Right lobe of liver (tissue), 6 donors: ENCODE measurements at regions not wholly inside any gene's neighbourhood (a gene's known extent, or its start where the extent isn't known, plus 50 kb on each side); places are given as distances from the start of the nearest gene placed in this dataset.

ENCODE experiments used
- ATAC-seq, 4 donors: fragments of 200-7000 bp; cut with Tn5 transposase; one replicate each; pipeline ENCODE4 v1.9.1; 2020; ENCODE audit warnings: mild to moderate bottlenecking in 4 of 4, moderate library complexity in 4 of 4
- DNase-seq, 3 donors: peaks; one replicate each; pipeline ENCODE4 v3.0.0-alpha.2; 2020
- H3K27ac ChIP-seq, 3 donors: fragments of 200-600 bp; one replicate each; pipeline ENCODE4 v1.8.0; 2022
- H3K27me3 ChIP-seq, 2 donors: fragments of 200-600 bp; one replicate each; pipeline ENCODE4 v1.8.0; 2022
- H3K36me3 ChIP-seq, 4 donors: fragments of 200-600 bp; sonication (generic) in 1 of 4; one replicate each; pipeline versions ENCODE4 v1.5.1 to v1.8.0; 2017 to 2022; ENCODE audit warnings: control low read depth in 1 of 4
- H3K4me1 ChIP-seq, 4 donors: fragments of 200-600 bp; sonication (generic) in 1 of 4; one replicate each; pipeline versions ENCODE4 v1.5.1 to v1.8.0; 2017 to 2022; ENCODE audit warnings: control low read depth in 1 of 4
- H3K4me3 ChIP-seq, 3 donors: fragments of 200-600 bp; one replicate each; pipeline ENCODE4 v1.8.0; 2022
- H3K9me3 ChIP-seq, 4 donors: fragments of 200-600 bp; sonication (generic) in 1 of 4; one replicate each; pipeline versions ENCODE4 v1.5.1 to v1.8.0; 2017 to 2022; ENCODE audit warnings: control low read depth in 1 of 4
- POLR2A ChIP-seq: fragments of 450-650 bp; IDR thresholded peaks from one replicate; pipeline ENCODE4 v1.6.1; 2017; ENCODE audit warnings: antibody characterized with exemption, mild to moderate bottlenecking
- WGBS: methylation state at CpG from one replicate; pipeline ENCODE4 v1.1.6; 2018; ENCODE audit warnings: low coverage, low lambda C conversion rate; ENCODE audit not compliant: insufficient coverage; ENCODE audit errors: missing lambda C conversion rate; 5-methylcytosine and 5-hydroxymethylcytosine counted together
- intact Hi-C, 2 donors: fragments of 100-400 bp; cut with DNase I; formaldehyde crosslinking; loops; one replicate each; pipeline versions ENCODE4 v1.11.2 to v1.14.1; 2022
- TF ChIP-seq, protein P1 (sequence below), 4 donors: fragments of 200-600 bp in 3 of 4; fragments of 450-650 bp in 1 of 4; IDR thresholded peaks; one replicate each; pipeline versions ENCODE4 v1.5.1 to v1.8.0; 2016 to 2022; ENCODE audit warnings: antibody characterized with exemption in 4 of 4, mild to moderate bottlenecking in 2 of 4
- donor health status: DM: no; HTN: yes; CAD: no.
- donor health status: DM: no; HTN: no; CAD: no.
- donor health status: DM: no; HTN: no; CAD: no.
- donor health status: DM: no; HTN: yes; CAD: no.
- donor health status: DM: no; HTN: yes; CAD: no.

DNA sequence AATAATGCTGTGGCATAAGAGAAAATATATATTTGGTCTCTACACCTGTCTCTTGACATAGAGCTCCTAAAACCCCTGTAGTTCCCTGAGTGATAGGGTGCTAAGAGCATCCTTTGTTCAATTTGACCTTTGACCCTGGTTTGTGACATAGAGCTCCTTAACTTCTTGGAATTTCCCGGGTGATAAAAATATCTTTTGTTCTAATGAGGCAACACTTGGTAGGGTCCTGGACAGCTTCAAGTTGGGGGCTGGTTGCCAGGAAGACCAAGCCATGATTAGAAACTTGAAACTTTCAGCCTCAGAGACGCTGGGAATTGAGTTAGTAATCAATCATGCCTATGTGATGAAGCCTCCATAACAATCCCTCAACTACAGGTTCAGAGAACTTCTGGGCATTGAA lies 105.4 kb downstream of the CASP12 start:
- ATAC-seq = no peak
- H3K27ac ChIP-seq = no peak overlapping the region
- H3K4me3 ChIP-seq = no peak overlapping the region
- no peaks in the 10 kb centered on the region for H3K27me3 ChIP-seq
- DNase-seq = no peak
- no peaks in the 10 kb centered on the region for H3K4me1 ChIP-seq
- intact Hi-C loops = no loop called here
- H3K9me3 ChIP-seq = no peaks in the 10 kb centered on the region
- no peak for TF ChIP-seq POLR2A
- TF ChIP-seq, protein P1, sequence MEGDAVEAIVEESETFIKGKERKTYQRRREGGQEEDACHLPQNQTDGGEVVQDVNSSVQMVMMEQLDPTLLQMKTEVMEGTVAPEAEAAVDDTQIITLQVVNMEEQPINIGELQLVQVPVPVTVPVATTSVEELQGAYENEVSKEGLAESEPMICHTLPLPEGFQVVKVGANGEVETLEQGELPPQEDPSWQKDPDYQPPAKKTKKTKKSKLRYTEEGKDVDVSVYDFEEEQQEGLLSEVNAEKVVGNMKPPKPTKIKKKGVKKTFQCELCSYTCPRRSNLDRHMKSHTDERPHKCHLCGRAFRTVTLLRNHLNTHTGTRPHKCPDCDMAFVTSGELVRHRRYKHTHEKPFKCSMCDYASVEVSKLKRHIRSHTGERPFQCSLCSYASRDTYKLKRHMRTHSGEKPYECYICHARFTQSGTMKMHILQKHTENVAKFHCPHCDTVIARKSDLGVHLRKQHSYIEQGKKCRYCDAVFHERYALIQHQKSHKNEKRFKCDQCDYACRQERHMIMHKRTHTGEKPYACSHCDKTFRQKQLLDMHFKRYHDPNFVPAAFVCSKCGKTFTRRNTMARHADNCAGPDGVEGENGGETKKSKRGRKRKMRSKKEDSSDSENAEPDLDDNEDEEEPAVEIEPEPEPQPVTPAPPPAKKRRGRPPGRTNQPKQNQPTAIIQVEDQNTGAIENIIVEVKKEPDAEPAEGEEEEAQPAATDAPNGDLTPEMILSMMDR (IDR thresholded peaks at IDR 0.05) = no peak
- H3K36me3 ChIP-seq = no peaks in the 10 kb centered on the region
- 39% methylated on average over 2 of the region's 2 CpGs for WGBS

- Histone ChIP-seq H3K27me3 (no peaks in the 10 kb centered on the region), H3K27ac (no peak overlapping the region), H3K36me3 (no peaks in the 10 kb centered on the region), H3K4me3 (no peak overlapping the region), H3K9me3 (no peaks in the 10 kb centered on the region), H3K4me1 (no peaks in the 10 kb centered on the region)
- WGBS = 65% methylated on average over 2 of the region's 2 CpGs
- DNase-seq (no peak), ATAC-seq (no peak)
- intact Hi-C loops = no loop called here
- no peak for TF ChIP-seq POLR2A
- TF ChIP-seq, protein P1 (IDR thresholded peaks at IDR 0.05) = no peak
Observed at GRCh38 chr11:104791896-104792295, 106.4 kb downstream of the CASP12 start.

GRCh38 chr11:104784684-104785460 lies 113.4 kb downstream of the CASP12 start:
- 51% methylated on average over 4 of the region's 4 CpGs for WGBS
- DNase-seq (no peak), ATAC-seq (no peak)
- intact Hi-C loops = no loop called here
- Histone ChIP-seq H3K4me1 (no peaks in the 10 kb centered on the region), H3K27me3 (no peaks in the 10 kb centered on the region), H3K36me3 (no peaks in the 10 kb centered on the region), H3K9me3 (no peaks in the 10 kb centered on the region), H3K27ac (no peak overlapping the region), H3K4me3 (no peak overlapping the region)
- no peak for TF ChIP-seq POLR2A
- TF ChIP-seq, protein P1 (IDR thresholded peaks at IDR 0.05) = no peak

DNA sequence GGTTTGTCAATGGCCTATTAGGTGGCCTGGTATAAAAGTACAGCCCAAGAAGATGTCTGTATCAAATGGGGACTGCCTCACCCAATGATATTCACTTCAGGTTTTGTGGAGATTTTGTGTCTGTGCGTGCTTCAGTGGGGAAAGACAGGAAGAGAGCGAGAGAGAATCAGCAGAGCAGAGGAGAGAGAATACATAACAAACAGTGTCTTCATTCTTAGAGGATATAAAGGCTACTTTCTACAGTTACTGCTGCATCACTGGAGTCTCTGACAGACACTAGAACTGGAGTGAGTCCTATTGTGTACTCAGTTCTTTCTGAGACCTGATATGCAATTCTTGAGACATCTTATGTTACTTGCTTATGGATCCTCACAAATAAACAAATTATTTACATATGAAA lies 115.0 kb downstream of the CASP12 start:
- H3K4me1 ChIP-seq = no peaks in the 10 kb centered on the region
- no peaks in the 10 kb centered on the region for H3K36me3 ChIP-seq
- H3K27ac ChIP-seq = no peak overlapping the region
- H3K9me3 ChIP-seq = no peaks in the 10 kb centered on the region
- no peak for TF ChIP-seq POLR2A
- no peak for DNase-seq
- intact Hi-C loops = no loop called here
- H3K27me3 ChIP-seq = no peaks in the 10 kb centered on the region
- WGBS = 49% methylated on average over 2 of the region's 2 CpGs
- H3K4me3 ChIP-seq = no peak overlapping the region
- ATAC-seq = no peak

DNA sequence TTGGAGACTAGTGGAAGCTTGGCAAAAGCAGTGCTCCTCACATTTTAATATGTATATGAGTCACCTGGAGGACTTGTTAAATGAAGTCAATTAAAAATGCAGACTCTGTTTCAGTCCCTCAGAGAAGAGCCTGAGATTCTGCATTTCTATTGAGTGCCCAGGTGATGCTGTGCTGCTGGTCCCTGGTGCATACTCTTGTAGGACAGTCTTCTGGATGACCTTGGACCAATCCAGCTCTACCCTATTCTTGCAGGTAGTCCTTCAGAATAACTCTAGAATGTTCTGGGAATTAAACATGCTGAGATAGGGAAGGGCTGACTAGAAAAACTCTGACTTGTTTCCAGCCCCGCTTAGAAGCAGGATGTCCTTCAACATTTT lies 115.9 kb downstream of the CASP12 start:
- Histone ChIP-seq H3K27ac (no peak overlapping the region), H3K9me3 (no peaks in the 10 kb centered on the region), H3K36me3 (no peaks in the 10 kb centered on the region), H3K4me1 (no peaks in the 10 kb centered on the region), H3K27me3 (no peaks in the 10 kb centered on the region), H3K4me3 (no peak overlapping the region)
- DNase-seq (no peak), ATAC-seq (no peak)
- TF ChIP-seq, protein P1 (IDR thresholded peaks at IDR 0.05) = no peak
- TF ChIP-seq POLR2A = no peak
- intact Hi-C loops = no loop called here
- WGBS = no CpG with 5 or more reads among the region's 1 CpG
